GM12878 (cell line): ENCODE measurements at regions not wholly inside any gene's neighbourhood (a gene's known extent, or its start where the extent isn't known, plus 50 kb on each side); places are given as distances from the start of the nearest gene placed in this dataset.

ENCODE experiments used
- CHD1 ChIP-seq: IDR thresholded peaks from 2 replicates; pipeline ENCODE4 v1.6.1; 2012; ENCODE audit warnings: low read depth, low read length, improper control_type of control experiment
- CTCF ChIP-seq, 3 experiments: IDR thresholded peaks in 2 of 3; conservative IDR thresholded peaks in 1 of 3; 2 replicates each; pipeline ENCODE4 v1.5.1; 2011; ENCODE audit warnings: low read depth in 3 of 3, low read length in 3 of 3, mild to moderate bottlenecking in 3 of 3, control low read depth in 2 of 3, moderate library complexity in 2 of 3, inconsistent platforms in 1 of 3, mixed read lengths in 1 of 3; ENCODE audit not compliant: control insufficient read depth in 2 of 3, insufficient read depth in 1 of 3; ENCODE audit errors: extremely low read depth in 1 of 3
- EP300 ChIP-seq, 2 experiments: fragments of 150-350 bp in 1 of 2; IDR thresholded peaks; 2 replicates each; pipeline ENCODE4 v1.6.1; 2011 to 2012; ENCODE audit warnings: low read depth in 2 of 2, low read length in 2 of 2, borderline replicate concordance in 1 of 2, improper control_type of control experiment in 1 of 2, inconsistent platforms in 1 of 2; ENCODE audit not compliant: control insufficient read depth in 1 of 2
- HDAC6 ChIP-seq: fragments of 200-600 bp; sonication (generic); IDR thresholded peaks from one replicate; pipeline ENCODE4 v1.8.0; 2017; ENCODE audit warnings: antibody characterized with exemption; ENCODE audit not compliant: unreplicated experiment
- HDGF ChIP-seq: fragments of 450-650 bp; IDR thresholded peaks from 2 replicates; pipeline ENCODE4 v1.6.1; 2016; ENCODE audit warnings: antibody characterized with exemption
- IKZF1 ChIP-seq: fragments of 450-650 bp; conservative IDR thresholded peaks from 2 replicates; pipeline ENCODE4 v1.6.1; 2017; ENCODE audit warnings: antibody characterized with exemption, mild to moderate bottlenecking
- POLR2A ChIP-seq: IDR thresholded peaks from 2 replicates; pipeline ENCODE4 v1.6.1; 2011; ENCODE audit warnings: low read depth, mild to moderate bottlenecking, low read length
- POLR2AphosphoS5 ChIP-seq: IDR thresholded peaks from 2 replicates; pipeline ENCODE4 v1.6.1; 2011; ENCODE audit warnings: mild to moderate bottlenecking, low read length, inconsistent platforms
- RBBP5 ChIP-seq: fragments of 200-600 bp; sonication (generic); conservative IDR thresholded peaks from 2 replicates; pipeline ENCODE4 v1.6.1; 2016
- SP1 ChIP-seq: IDR thresholded peaks from one replicate; pipeline ENCODE4 v1.6.1; 2011; ENCODE audit warnings: low read depth, low read length
- STAT3 ChIP-seq: IDR thresholded peaks from 2 replicates; pipeline ENCODE4 v1.6.1; 2011; ENCODE audit warnings: low read depth, low read length, improper control_type of control experiment
- SUPT20H ChIP-seq: IDR thresholded peaks from 2 replicates; pipeline ENCODE4 v1.6.1; 2011; ENCODE audit warnings: low read depth, mild to moderate bottlenecking, low read length, moderate library complexity, borderline replicate concordance; ENCODE audit not compliant: control insufficient read depth
- SUZ12 ChIP-seq: fragments of 200-600 bp; sonication (generic); IDR thresholded peaks from one replicate; pipeline ENCODE4 v1.6.1; 2018; ENCODE audit warnings: antibody characterized with exemption, mild to moderate bottlenecking; ENCODE audit not compliant: unreplicated experiment
- TF ChIP-seq, protein P1 (sequence below): IDR thresholded peaks from 2 replicates; pipeline ENCODE4 v1.6.1; 2011; ENCODE audit warnings: borderline replicate concordance, low read depth, mild to moderate bottlenecking, moderate library complexity, low read length; ENCODE audit not compliant: insufficient read depth, poor library complexity, severe bottlenecking

- no peak for TF ChIP-seq CHD1
- no peak for TF ChIP-seq HDGF
- TF ChIP-seq RBBP5, result no peak
- no peak for TF ChIP-seq SUZ12
- TF ChIP-seq, protein P1, sequence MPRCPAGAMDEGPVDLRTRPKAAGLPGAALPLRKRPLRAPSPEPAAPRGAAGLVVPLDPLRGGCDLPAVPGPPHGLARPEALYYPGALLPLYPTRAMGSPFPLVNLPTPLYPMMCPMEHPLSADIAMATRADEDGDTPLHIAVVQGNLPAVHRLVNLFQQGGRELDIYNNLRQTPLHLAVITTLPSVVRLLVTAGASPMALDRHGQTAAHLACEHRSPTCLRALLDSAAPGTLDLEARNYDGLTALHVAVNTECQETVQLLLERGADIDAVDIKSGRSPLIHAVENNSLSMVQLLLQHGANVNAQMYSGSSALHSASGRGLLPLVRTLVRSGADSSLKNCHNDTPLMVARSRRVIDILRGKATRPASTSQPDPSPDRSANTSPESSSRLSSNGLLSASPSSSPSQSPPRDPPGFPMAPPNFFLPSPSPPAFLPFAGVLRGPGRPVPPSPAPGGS, result no peak
- TF ChIP-seq SP1, result no peak
- TF ChIP-seq CTCF (IDR thresholded peaks at IDR 0.05 in 2 of 3, conservative IDR thresholded peaks at IDR 0.05 in 1 of 3; ENCODE audit: control insufficient read depth in 2 of 3, extremely low read depth in 1 of 3, insufficient read depth in 1 of 3, low read depth in 3 of 3, low read length in 3 of 3), result no peak
- TF ChIP-seq STAT3, result no peak
- no peak for TF ChIP-seq SUPT20H
- no peak for TF ChIP-seq POLR2A
- no peak for TF ChIP-seq POLR2AphosphoS5
- TF ChIP-seq HDAC6, result no peak
- no peak for TF ChIP-seq EP300 (IDR thresholded peaks at IDR 0.05; ENCODE audit: borderline replicate concordance in 1 of 2, control insufficient read depth in 1 of 2, low read depth in 2 of 2, low read length in 2 of 2)
- no peak for TF ChIP-seq IKZF1
Observed at GRCh38 chr18:75553021-75553420, 125.5 kb upstream of the SMIM21 start.
